Suprapubic skin (tissue), 3 donors: ENCODE measurements at regions not wholly inside any gene's neighbourhood (a gene's known extent, or its start where the extent isn't known, plus 50 kb on each side); places are given as distances from the start of the nearest gene placed in this dataset.

Source experiments
- POLR2A ChIP-seq, 2 donors: fragments of 450-650 bp; IDR thresholded peaks; one replicate each; pipeline ENCODE4 v1.6.1; 2017; ENCODE audit warnings: antibody characterized with exemption in 2 of 2, mild to moderate bottlenecking in 2 of 2, moderate library complexity in 2 of 2
- TF ChIP-seq, protein P1 (sequence below), 2 donors: fragments of 200-600 bp in 1 of 2; fragments of 450-650 bp in 1 of 2; sonication (generic) in 1 of 2; IDR thresholded peaks; one replicate each; pipeline ENCODE4 v1.5.1; 2016 to 2019; ENCODE audit warnings: antibody characterized with exemption in 2 of 2, mild to moderate bottlenecking in 1 of 2, moderate library complexity in 1 of 2

- TF ChIP-seq, protein P1, sequence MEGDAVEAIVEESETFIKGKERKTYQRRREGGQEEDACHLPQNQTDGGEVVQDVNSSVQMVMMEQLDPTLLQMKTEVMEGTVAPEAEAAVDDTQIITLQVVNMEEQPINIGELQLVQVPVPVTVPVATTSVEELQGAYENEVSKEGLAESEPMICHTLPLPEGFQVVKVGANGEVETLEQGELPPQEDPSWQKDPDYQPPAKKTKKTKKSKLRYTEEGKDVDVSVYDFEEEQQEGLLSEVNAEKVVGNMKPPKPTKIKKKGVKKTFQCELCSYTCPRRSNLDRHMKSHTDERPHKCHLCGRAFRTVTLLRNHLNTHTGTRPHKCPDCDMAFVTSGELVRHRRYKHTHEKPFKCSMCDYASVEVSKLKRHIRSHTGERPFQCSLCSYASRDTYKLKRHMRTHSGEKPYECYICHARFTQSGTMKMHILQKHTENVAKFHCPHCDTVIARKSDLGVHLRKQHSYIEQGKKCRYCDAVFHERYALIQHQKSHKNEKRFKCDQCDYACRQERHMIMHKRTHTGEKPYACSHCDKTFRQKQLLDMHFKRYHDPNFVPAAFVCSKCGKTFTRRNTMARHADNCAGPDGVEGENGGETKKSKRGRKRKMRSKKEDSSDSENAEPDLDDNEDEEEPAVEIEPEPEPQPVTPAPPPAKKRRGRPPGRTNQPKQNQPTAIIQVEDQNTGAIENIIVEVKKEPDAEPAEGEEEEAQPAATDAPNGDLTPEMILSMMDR (IDR thresholded peaks at IDR 0.05): no peak
- TF ChIP-seq POLR2A (IDR thresholded peaks at IDR 0.05): no peak
Measured at GRCh38 chr3:78258798-78259197, 1218.9 kb downstream of the ROBO2 start.
